ENCODE measurements at regions not wholly inside any gene's neighbourhood (a gene's known extent, or its start where the extent isn't known, plus 50 kb on each side); places are given as distances from the start of the nearest gene placed in this dataset.
A peak's percentile ranks its signal among the peaks of the same experiment; 100 is the strongest.
"Not testable (repeated sequence)": the region's sequence is repeated elsewhere in the genome, so short reads cannot be mapped to it uniquely, and the experiment has no call there.

GRCh38 chr2:195572895-195573683 is 83.9 kb upstream of the SLC39A10 start:
- Histone ChIP-seq H3K36me3 (no peaks in the 10 kb centered on the region), H3K9me3 (ENCODE audit: low read depth) (no peaks in the 10 kb centered on the region), H3K27me3 (no peaks in the 10 kb centered on the region), H3K4me1 (ENCODE audit: low read depth) (peaks cover 3% of the 10 kb centered on the region), H3K27ac (no peak overlapping the region), H3K4me3 (no peak overlapping the region)
- no peak for TF ChIP-seq CTCF (IDR thresholded peaks at IDR 0.05; ENCODE audit: low read depth, low read length)
- DNase-seq (ENCODE audit: low read depth in 1 of 2, low spot score in 1 of 2): no peak

GRCh38 chr2:195570329-195570728 is 86.7 kb upstream of the SLC39A10 start:
- no peak for TF ChIP-seq CTCF (IDR thresholded peaks at IDR 0.05; ENCODE audit: low read depth, low read length)
- no peaks in the 10 kb centered on the region for H3K4me1 ChIP-seq (ENCODE audit: low read depth)
- DNase-seq (ENCODE audit: low read depth in 1 of 2, low spot score in 1 of 2): no peak
- H3K36me3 ChIP-seq: no peaks in the 10 kb centered on the region
- no peaks in the 10 kb centered on the region for H3K9me3 ChIP-seq (ENCODE audit: low read depth)
- H3K27ac ChIP-seq: no peak overlapping the region
- no peak overlapping the region for H3K4me3 ChIP-seq
- H3K27me3 ChIP-seq: no peaks in the 10 kb centered on the region

GRCh38 chr2:195569255-195569654 is 87.8 kb upstream of the SLC39A10 start:
- DNase-seq (ENCODE audit: low read depth in 1 of 2, low spot score in 1 of 2): no peak
- TF ChIP-seq CTCF (IDR thresholded peaks at IDR 0.05; ENCODE audit: low read depth, low read length): no peak
- Histone ChIP-seq H3K4me1 (ENCODE audit: low read depth) (no peaks in the 10 kb centered on the region), H3K9me3 (ENCODE audit: low read depth) (no peaks in the 10 kb centered on the region), H3K4me3 (no peak overlapping the region), H3K27me3 (no peaks in the 10 kb centered on the region), H3K36me3 (no peaks in the 10 kb centered on the region), H3K27ac (no peak overlapping the region)

- not testable (repeated sequence) for H3K9me3 ChIP-seq (ENCODE audit: low read depth); H3K36me3 ChIP-seq; H3K27ac ChIP-seq; DNase-seq (ENCODE audit: low read depth in 1 of 2, low spot score in 1 of 2); H3K4me1 ChIP-seq (ENCODE audit: low read depth); H3K4me3 ChIP-seq; H3K27me3 ChIP-seq
Measured at GRCh38 chr2:195564625-195565135, 92.3 kb upstream of the SLC39A10 start.

- Histone ChIP-seq H3K9me3 (ENCODE audit: low read depth) (no peaks in the 10 kb centered on the region), H3K4me3 (no peak overlapping the region), H3K27ac (no peak overlapping the region), H3K36me3 (no peaks in the 10 kb centered on the region), H3K27me3 (no peaks in the 10 kb centered on the region), H3K4me1 (ENCODE audit: low read depth) (no peaks in the 10 kb centered on the region)
- DNase-seq (ENCODE audit: low read depth in 1 of 2, low spot score in 1 of 2): peak in 1 of 2 donors; percentile 73
- no peak for TF ChIP-seq CTCF (IDR thresholded peaks at IDR 0.05; ENCODE audit: low read depth, low read length)
Measured at GRCh38 chr2:195563857-195564512, 93.0 kb upstream of the SLC39A10 start.
